NCI-H226 (cell line): ENCODE measurements at regions not wholly inside any gene's neighbourhood (a gene's known extent, or its start where the extent isn't known, plus 50 kb on each side); places are given as distances from the start of the nearest gene placed in this dataset.
"Not testable (repeated sequence)": the region's sequence is repeated elsewhere in the genome, so short reads cannot be mapped to it uniquely, and the experiment has no call there.

ENCODE experiments used
- DNase-seq: peaks from one replicate; pipeline ENCODE4 v3.0.0-alpha.2; 2015

GRCh38 chr2:37722971-37723370 is 51.5 kb upstream of the CDC42EP3 start:
- not testable (repeated sequence) for DNase-seq

- no peak for DNase-seq
These were observed 58.8 kb upstream of the CDC42EP3 start for GRCh38 chr2:37730037-37730818.

- not testable (repeated sequence) for DNase-seq
These were observed 61.0 kb upstream of the CDC42EP3 start for GRCh38 chr2:37732412-37732811.

GRCh38 chr2:37733251-37733650 is 61.8 kb upstream of the CDC42EP3 start:
- DNase-seq = no peak

- DNase-seq = not testable (repeated sequence)
These were observed 62.5 kb upstream of the CDC42EP3 start for GRCh38 chr2:37733955-37734354.

- not testable (repeated sequence) for DNase-seq
These were observed 63.6 kb upstream of the CDC42EP3 start for GRCh38 chr2:37734891-37735523.

- DNase-seq = not testable (repeated sequence)
These were observed 64.1 kb upstream of the CDC42EP3 start for GRCh38 chr2:37735524-37735910.

GRCh38 chr2:37737507-37737906 is 66.1 kb upstream of the CDC42EP3 start:
- no peak for DNase-seq

- DNase-seq = no peak
These were observed 66.9 kb upstream of the CDC42EP3 start for GRCh38 chr2:37738266-37738885.

GRCh38 chr2:37739153-37739552 is 67.7 kb upstream of the CDC42EP3 start:
- no peak for DNase-seq

GRCh38 chr2:37740164-37740739 is 68.8 kb upstream of the CDC42EP3 start:
- no peak for DNase-seq

- DNase-seq = no peak
These were observed 70.8 kb upstream of the CDC42EP3 start for GRCh38 chr2:37742286-37742685.

- no peak for DNase-seq
These were observed 72.6 kb upstream of the CDC42EP3 start for GRCh38 chr2:37744010-37744409.

- not testable (repeated sequence) for DNase-seq
These were observed 73.5 kb upstream of the CDC42EP3 start for GRCh38 chr2:37744961-37745360.

GRCh38 chr2:37746011-37746410 is 74.6 kb upstream of the CDC42EP3 start:
- DNase-seq = not testable (repeated sequence)

GRCh38 chr2:37746883-37747282 is 75.4 kb upstream of the CDC42EP3 start:
- DNase-seq = no peak

- DNase-seq = no peak
These were observed 77.1 kb upstream of the CDC42EP3 start for GRCh38 chr2:37748541-37748940.

- DNase-seq = not testable (repeated sequence)
These were observed 78.8 kb upstream of the CDC42EP3 start for GRCh38 chr2:37750286-37750685.

GRCh38 chr2:37752766-37753165 is 81.3 kb upstream of the CDC42EP3 start:
- no peak for DNase-seq

GRCh38 chr2:37753758-37754157 is 82.3 kb upstream of the CDC42EP3 start:
- DNase-seq = no peak

GRCh38 chr2:37755961-37756559 is 84.6 kb upstream of the CDC42EP3 start:
- DNase-seq = peak; percentile 44

GRCh38 chr2:37757456-37757855 is 86.0 kb upstream of the CDC42EP3 start:
- not testable (repeated sequence) for DNase-seq

- DNase-seq = not testable (repeated sequence)
These were observed 86.7 kb upstream of the CDC42EP3 start for GRCh38 chr2:37758141-37758601.
